ENCODE measurements at regions not wholly inside any gene's neighbourhood (a gene's known extent, or its start where the extent isn't known, plus 50 kb on each side); places are given as distances from the start of the nearest gene placed in this dataset.

DNA sequence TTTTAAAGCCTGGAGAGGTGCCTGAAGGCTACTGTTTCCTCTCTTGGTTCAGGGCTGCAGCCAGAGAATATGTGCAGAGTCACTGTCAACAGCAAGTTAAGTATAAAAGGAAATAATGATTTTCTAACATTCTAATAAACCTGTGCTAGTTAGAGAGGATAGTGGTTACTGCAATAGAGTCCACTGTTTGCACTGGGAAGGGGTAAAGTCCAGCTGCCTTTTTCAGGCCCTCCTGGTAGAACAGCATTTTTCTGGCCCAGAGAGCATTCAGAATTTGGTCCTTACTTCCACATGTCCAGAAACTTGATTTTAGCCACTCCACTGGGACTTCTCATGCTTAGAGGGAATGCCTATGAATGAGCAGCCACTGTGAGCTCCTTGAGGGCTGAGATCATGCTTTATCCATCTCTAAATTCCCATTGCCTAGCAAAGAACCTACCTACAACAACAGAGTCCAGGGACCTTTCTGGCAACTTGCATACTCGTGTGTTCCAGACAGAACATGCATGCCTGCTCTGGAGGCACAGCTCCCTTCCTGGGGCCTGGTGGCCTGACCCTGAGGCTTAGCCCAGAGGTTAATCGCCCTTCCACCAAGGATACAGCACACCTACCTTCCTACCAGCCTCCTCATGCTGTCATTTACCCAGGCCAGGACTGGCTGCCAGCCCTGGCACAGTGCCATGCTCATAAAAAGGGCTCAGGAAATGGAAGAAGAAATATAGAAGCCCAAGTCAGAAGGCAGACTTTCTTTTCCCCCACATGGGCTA is 50.3 kb upstream of the ATP13A3 start:
- no peak for DNase-seq (ENCODE audit: insufficient read length, low spot score)
- FAIRE-seq: peak; percentile 26
